A673 (cell line): ENCODE measurements at regions not wholly inside any gene's neighbourhood (a gene's known extent, or its start where the extent isn't known, plus 50 kb on each side); places are given as distances from the start of the nearest gene placed in this dataset.

Source experiments
- BruUV-seq: library from RNA; stranded (reverse); fragments of 400-500 nt; replicated peaks from 2 replicates; lab custom pipeline; 2021; lab: Mats Ljungman, UMichigan
- CTCF ChIA-PET: fragments of 300-600 bp; sonication (Branson Sonifier 250); formaldehyde crosslinking; loops from one replicate; lab custom pipeline; 2022; ENCODE audit warnings: antibody characterized with exemption; lab: Charles Lee
- POLR2A ChIA-PET: fragments of 300-600 bp; sonication (Branson Sonifier 250); formaldehyde crosslinking; loops from one replicate; lab custom pipeline; 2022; ENCODE audit warnings: antibody characterized with exemption; ENCODE audit not compliant: low non-redundant PET; lab: Charles Lee
- DNase-seq: peaks from one replicate; pipeline ENCODE4 v3.0.0-alpha.2; 2015; ENCODE audit warnings: low spot score
- H3K27ac ChIP-seq: fragments of 200-600 bp; sonication (generic); 2 replicates; pipeline ENCODE4 v1.5.1; 2016; ENCODE audit warnings: mixed run types, low read depth, mild to moderate bottlenecking, mixed read lengths, antibody characterized with exemption, low read length; ENCODE audit not compliant: poor library complexity, severe bottlenecking
- H3K27me3 ChIP-seq: fragments of 200-600 bp; sonication (generic); replicated peaks from 2 replicates; pipeline ENCODE4 v1.6.1; 2017; ENCODE audit warnings: mixed run types, low read depth, mild to moderate bottlenecking, mixed read lengths, antibody characterized with exemption, low read length; ENCODE audit not compliant: insufficient read depth, poor library complexity
- H3K36me3 ChIP-seq: fragments of 200-600 bp; sonication (generic); 2 replicates; pipeline ENCODE4 v1.6.1; 2016; ENCODE audit warnings: mixed run types, mild to moderate bottlenecking, mixed read lengths, antibody characterized with exemption, low read length; ENCODE audit not compliant: insufficient read depth, poor library complexity, severe bottlenecking
- H3K4me1 ChIP-seq: fragments of 200-600 bp; sonication (generic); 2 replicates; pipeline ENCODE4 v1.6.1; 2017; ENCODE audit warnings: mixed run types, mild to moderate bottlenecking, mixed read lengths, antibody characterized with exemption, low read length; ENCODE audit not compliant: insufficient read depth, poor library complexity, severe bottlenecking
- H3K4me3 ChIP-seq: fragments of 200-600 bp; sonication (generic); 2 replicates; pipeline ENCODE4 v1.5.1; 2016; ENCODE audit warnings: low read depth, mixed run types, mild to moderate bottlenecking, mixed read lengths, low read length; ENCODE audit not compliant: poor library complexity, severe bottlenecking
- H3K9me3 ChIP-seq: fragments of 200-600 bp; sonication (generic); 2 replicates; pipeline ENCODE4 v1.6.1; 2016; ENCODE audit warnings: mixed run types, low read depth, mild to moderate bottlenecking, mixed read lengths, antibody characterized with exemption, low read length; ENCODE audit not compliant: poor library complexity, severe bottlenecking
- CTCF ChIP-seq: fragments of 300-800, 200-600 bp; sonication (generic); conservative IDR thresholded peaks from 2 replicates; pipeline ENCODE4 v1.5.1; 2017; ENCODE audit warnings: low read depth, mild to moderate bottlenecking, antibody characterized with exemption, low read length, moderate library complexity, mixed read lengths
- EZH2 ChIP-seq: fragments of 200-600 bp; sonication (generic); IDR thresholded peaks from 2 replicates; pipeline ENCODE4 v1.6.1; 2017; ENCODE audit warnings: borderline replicate concordance, low read depth, mild to moderate bottlenecking, mixed read lengths, antibody characterized with exemption, low read length; ENCODE audit not compliant: poor library complexity, severe bottlenecking
- intact Hi-C: fragments of 100-400 bp; cut with micrococcal nuclease; formaldehyde crosslinking; loops from one replicate; pipeline ENCODE4 v1.10.0; 2022; ENCODE audit not compliant: unreplicated experiment

GRCh38 chr15:96783746-96784145 is 453.2 kb downstream of the NR2F2 start:
- no peak for DNase-seq
- ChIA-PET CTCF (interaction anchor here (0.5 kb wide), 1 partner anchor 1345 kb away, joined by 10 read pairs; no protein-coding TSS in a partner anchor), POLR2A (no interaction called here)
- H3K36me3 ChIP-seq, result no peaks in the 10 kb centered on the region
- H3K9me3 ChIP-seq, result no peaks in the 10 kb centered on the region
- intact Hi-C loops, result no loop called here
- no peaks in the 10 kb centered on the region for H3K4me1 ChIP-seq
- H3K4me3 ChIP-seq, result no peak overlapping the region
- no peaks in the 10 kb centered on the region for H3K27me3 ChIP-seq
- no peak for TF ChIP-seq EZH2
- TF ChIP-seq CTCF, result no peak
- no TSS peak for BruUV-seq
- no peak overlapping the region for H3K27ac ChIP-seq

- Histone ChIP-seq H3K9me3 (no peaks in the 10 kb centered on the region), H3K27me3 (no peaks in the 10 kb centered on the region), H3K4me1 (no peaks in the 10 kb centered on the region), H3K36me3 (no peaks in the 10 kb centered on the region), H3K27ac (no peak overlapping the region), H3K4me3 (no peak overlapping the region)
- intact Hi-C loops, result no loop called here
- TF ChIP-seq CTCF (no peak), EZH2 (no peak)
- no peak for DNase-seq
- ChIA-PET POLR2A (no interaction called here), CTCF (no interaction called here)
- no TSS peak for BruUV-seq
Observed at GRCh38 chr15:96790004-96790403, 459.5 kb downstream of the NR2F2 start.

- no peak overlapping the region for H3K27ac ChIP-seq
- POLR2A ChIA-PET, result no interaction called here
Observed at GRCh38 chr15:96792216-96792615, 461.7 kb downstream of the NR2F2 start.

More at GRCh38 chr15:96792216-96792615, 461.7 kb downstream of the NR2F2 start:
- CTCF ChIA-PET, result no interaction called here
- Histone ChIP-seq H3K27me3 (no peaks in the 10 kb centered on the region), H3K4me3 (no peak overlapping the region), H3K9me3 (no peaks in the 10 kb centered on the region), H3K4me1 (no peaks in the 10 kb centered on the region), H3K36me3 (no peaks in the 10 kb centered on the region)
- intact Hi-C loops, result no loop called here
- DNase-seq, result no peak
- BruUV-seq, result no TSS peak
- no peak for TF ChIP-seq EZH2
- TF ChIP-seq CTCF, result no peak
